ENCODE measurements at regions not wholly inside any gene's neighbourhood (a gene's known extent, or its start where the extent isn't known, plus 50 kb on each side); places are given as distances from the start of the nearest gene placed in this dataset.

DNA sequence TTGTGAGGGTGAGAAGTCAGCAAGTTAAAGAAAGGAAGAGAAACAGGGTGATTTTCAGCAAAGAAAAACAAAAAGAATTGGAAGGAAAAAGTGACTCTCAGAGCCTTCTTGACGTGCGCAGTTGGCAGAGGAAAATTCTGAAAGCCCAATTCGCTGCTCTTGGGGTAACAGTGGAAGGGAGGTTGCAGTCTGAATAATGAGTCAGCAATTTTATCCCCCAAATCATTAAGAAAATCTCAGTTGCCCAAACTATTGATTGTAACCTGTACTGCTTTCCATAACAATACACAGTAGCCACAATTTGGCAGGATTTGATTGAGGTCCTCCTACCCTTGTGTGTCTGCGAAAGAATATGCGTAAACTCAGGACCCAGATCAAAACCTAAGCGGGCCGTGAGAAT lies 309.1 kb downstream of the EMP1 start:
- no peak for FAIRE-seq
- DNase-seq (ENCODE audit: low spot score), result no peak

DNA sequence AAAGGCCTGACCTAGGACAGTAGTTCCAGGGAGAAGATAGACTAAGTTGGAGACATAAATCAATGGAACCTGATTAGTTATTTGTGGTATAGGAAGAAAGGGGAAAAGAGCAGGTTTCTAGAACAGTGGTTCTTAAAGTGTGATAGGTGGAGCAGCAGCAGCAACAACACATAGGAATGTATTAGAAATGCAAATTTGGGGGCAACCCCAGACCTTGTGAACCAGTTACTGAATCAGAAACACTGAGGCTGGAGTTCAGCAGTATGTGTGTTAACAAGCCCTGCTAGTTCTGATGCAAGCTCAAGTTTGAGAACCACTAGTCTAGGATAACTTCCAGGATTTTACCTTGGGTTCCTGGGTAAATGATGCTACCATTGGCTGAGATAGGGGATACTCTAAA lies 308.7 kb downstream of the EMP1 start:
- DNase-seq (ENCODE audit: low spot score) (no peak), FAIRE-seq (no peak)

DNA sequence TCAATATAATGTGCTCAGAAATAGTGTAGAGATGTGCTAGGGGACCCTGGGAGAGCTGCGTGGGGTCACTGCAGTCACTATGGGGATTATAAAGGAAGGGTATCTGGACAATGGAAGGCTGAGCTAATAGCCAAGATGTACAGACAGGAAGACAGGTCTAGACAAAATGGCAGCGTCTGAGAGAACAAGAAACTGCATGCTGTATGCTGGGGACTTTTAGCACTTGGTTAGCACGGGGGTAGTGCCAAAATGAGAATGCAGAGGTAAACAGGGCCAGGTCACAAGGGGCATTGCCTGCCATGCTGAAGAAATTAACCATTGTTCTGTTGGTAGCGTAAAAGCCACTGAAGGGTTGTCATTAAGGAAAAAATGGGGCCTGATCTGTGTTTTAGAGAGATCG lies 308.2 kb downstream of the EMP1 start:
- FAIRE-seq, result no peak

DNA sequence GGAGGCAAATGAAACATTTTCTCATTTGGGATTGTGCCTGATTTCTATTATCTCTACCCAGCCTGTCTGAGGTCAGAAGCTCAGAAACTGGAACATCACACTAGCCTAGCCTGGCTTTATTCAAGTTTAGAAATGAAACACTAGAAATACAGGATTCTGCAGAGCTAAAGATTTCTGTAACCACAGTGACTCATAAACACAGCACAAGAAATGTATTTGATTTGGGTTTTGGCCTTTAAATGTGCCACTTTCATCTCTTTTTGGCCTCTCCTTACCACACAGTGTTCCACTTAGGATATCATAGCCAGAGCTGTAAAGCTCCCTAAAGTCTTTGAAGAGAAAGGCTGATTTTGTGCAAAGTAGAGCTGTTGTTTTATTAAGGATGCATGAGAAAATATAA lies 307.5 kb downstream of the EMP1 start:
- DNase-seq (ENCODE audit: low spot score) (peak; percentile 35), FAIRE-seq (no peak)

More for the DNA sequence above, 308.2 kb downstream of the EMP1 start:
- DNase-seq (ENCODE audit: low spot score), result no peak

DNA sequence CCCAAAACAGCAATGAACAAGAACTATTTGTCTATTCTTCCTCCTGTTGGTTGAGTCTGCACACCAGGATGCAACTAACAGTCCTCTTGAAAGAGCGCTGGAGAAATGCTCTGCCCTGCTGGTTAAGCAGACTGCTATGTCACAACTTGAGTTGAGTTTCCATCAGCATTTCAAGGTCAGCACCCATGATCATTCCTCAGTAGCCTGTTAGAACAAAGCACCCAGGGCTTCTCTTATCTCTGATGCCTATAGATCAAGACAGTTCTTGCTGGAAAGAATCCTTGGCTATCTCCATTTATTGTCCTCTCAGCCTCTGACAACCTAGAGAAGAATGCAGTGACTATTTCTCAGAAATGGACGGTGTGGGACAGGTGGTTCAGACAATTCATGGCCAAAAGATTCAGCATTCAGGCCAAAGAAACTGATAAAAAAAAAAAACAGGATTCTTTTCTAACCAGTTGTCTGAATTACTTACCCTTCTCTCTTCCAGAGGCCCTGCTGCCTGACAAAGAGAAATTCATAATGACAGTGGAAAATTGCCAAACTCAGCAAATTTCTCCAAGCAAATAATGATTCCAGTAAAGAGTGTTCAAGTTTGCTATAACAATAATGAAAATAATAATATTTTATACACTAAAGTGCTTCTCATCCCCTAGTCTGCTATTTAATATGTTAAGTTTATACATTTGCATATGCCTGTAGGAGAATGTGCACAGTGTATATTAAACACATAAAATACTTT lies 306.7 kb downstream of the EMP1 start:
- peak; percentile 58 for FAIRE-seq

DNA sequence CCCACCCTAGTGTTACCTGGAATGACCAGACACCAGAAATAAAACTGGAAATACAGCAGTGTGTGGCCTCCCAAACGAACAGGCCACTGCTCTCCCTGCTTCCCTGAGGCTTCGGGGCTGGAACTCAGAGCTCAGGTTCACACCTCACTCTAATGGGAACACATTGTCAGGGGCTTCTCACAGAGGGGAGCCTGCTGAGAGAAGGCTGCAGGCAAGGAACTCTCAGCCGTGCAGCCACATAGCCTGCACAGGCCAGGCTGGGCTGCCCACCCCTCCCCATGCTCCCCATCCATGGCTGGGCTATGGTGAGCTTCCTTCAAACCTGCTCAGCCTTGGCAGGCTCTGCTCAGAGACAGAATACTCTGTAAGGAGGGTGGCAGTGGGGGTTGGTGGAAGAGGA lies 302.5 kb downstream of the EMP1 start:
- no peak for FAIRE-seq
- DNase-seq (ENCODE audit: low spot score), result no peak

More for the DNA sequence above, 306.7 kb downstream of the EMP1 start:
- no peak for DNase-seq (ENCODE audit: low spot score)

DNA sequence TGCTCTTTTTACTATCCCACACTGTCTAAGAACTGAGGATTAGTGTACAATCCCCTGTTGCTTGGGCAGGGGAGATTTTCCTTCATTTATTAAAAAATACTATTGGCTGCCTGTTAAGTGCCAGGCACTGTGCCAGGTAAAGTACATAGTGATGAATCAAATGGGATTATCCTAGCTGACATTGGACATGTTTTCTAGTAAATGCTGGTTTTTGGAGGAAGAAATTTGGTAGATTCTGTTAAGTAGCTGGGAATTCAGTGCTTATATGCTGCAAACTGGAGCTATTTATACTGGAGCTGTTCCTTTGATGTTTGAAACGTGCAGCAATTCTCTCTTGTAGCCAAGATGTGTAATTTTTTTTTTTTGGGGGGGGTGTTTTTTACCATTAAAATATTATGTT lies 299.6 kb downstream of the EMP1 start:
- DNase-seq (ENCODE audit: low spot score) (no peak), FAIRE-seq (peak; percentile 27)

DNA sequence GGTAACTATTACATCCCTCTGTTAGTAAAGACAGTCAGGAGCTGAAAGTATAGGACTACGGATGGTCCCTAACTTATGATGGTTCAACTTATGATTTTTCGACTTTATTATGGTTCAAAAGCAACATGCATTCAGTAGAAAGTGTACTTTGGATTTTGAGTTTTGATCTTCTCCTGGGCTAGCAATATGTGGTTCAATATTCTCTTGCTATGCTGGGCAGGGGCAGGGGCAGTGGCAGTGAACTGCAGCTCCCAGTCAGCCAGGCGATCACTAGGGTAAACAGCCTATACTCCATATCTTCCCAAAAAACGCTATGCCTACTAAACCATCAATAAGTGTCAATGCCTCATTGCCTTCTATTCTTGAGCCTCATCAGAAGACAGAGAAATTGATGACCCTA lies 292.7 kb downstream of the EMP1 start:
- FAIRE-seq (peak; percentile 35), DNase-seq (ENCODE audit: low spot score) (no peak)

DNA sequence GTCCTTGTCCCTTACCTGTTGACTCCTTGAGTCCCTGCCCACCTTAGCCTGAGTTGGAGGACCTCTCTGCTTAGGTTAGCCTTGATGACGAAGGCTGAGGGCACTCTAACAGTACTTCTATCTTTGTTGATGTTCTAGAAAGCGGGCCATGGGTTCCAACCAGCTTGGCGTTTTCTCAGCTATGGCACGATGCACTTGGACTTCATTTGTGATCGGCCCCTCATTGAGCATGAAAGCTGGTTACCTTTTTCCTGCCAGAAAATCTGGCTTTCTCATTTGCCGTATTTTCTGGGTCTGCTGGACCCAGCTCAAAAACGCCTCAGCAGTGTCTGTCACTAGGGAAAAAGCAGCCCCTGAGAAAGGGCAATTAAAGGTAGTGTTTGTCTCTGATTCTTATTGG lies 290.8 kb downstream of the EMP1 start:
- FAIRE-seq (peak; percentile 35), DNase-seq (ENCODE audit: low spot score) (no peak)

DNA sequence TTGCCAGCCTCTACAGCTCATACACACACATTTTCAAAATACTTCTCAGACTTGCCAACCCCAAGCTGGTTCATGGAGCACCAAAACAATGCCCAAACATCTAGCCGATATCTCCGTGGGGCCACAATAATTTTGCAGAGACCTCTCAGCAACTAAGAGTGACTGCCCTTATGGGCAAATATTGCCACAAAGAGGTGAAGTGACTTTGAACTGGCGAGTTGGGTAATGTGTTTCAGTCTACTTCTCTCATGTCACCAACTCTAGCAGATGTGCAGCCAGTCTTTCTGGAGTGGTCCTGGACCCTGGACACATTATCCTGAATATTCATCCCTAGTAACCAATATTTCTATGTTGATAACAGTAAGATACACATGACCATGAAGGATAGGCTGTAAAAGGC lies 290.3 kb downstream of the EMP1 start:
- no peak for DNase-seq (ENCODE audit: low spot score)
- FAIRE-seq, result peak; percentile 63

DNA sequence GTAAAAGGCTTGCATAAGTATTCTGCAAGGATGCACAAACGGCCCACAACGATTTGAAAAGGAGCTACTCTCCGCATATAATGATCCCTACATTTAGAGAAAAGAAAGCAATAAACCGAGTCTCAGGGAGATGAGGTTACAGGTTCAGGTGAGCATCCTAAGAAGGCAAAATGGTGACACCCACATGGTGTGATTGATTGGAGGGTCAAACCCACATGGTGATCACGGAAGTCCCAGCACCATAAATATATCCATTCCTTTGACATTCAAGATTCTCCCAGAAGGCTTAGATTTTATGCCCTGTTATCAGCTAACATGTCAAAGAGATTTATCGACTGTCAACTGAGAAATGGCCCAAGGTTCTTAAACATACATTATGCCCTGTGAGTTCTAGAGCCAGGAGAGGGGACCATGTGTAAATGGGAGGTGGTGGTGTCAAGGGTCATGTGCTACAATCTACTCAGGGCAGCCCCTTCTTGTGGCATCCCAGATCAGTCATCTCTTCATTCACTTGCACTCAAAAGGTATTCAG lies 282.2 kb downstream of the EMP1 start:
- FAIRE-seq (peak; percentile 5), DNase-seq (ENCODE audit: low spot score) (no peak)

DNA sequence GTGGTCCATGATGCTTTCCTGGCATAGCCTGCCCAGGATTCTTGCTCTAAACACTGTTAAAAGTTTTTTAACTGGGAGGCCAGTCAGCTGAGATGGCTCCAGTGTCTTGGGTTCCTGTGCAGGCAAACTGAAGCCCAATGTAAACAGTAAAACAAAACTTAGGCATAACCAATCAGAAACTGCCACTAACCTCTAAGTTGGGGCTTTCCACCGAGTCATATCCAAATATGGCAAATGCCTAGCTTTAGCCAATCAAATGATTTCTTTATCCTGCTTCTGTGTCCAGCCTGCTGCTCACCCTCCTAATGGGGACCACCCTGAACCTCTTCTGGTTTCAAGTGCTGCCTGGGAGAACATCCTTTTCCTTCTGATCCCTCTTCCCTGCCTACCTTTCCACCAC lies 277.9 kb downstream of the EMP1 start:
- FAIRE-seq, result no peak
- DNase-seq (ENCODE audit: low spot score), result no peak

DNA sequence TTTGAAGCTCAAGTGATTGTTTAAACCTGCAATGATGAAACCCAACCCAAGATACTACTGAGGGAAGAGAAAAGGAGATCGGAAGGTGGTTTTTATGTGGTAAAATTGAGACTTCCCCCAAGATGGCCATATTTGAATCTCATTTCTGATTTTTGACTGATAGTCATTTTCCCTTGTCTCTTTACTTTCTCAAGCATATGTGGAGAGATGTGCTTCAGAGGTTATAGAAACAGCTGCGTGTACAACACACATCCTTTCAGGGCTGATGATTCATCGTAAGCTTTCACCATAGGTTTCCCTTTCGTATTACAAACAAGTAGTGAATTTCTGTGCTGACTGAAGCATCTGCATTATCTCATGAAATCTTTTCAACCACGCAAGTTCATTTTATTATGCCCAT lies 276.2 kb downstream of the EMP1 start:
- FAIRE-seq (no peak), DNase-seq (ENCODE audit: low spot score) (no peak)

DNA sequence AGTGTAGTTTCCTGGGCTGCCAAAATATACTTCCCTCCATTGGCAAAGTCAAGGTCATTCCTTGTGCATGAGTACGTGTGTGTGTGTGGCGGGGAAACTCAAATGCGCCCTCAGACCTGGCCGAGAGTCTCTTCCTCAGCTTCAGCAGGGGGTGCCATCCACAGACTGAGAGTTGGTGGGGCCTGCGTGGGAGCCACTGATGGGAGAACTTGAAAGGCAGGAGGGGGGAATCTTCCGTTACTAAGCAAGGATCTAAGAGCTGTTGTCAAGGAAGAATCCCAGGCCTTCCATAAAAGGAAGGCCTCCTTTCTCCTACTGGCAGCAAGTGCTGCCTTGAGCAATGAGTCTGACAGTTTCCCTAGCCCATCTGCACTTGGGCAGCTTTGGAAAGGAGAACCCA lies 274.9 kb downstream of the EMP1 start:
- FAIRE-seq, result no peak
- DNase-seq (ENCODE audit: low spot score), result no peak

DNA sequence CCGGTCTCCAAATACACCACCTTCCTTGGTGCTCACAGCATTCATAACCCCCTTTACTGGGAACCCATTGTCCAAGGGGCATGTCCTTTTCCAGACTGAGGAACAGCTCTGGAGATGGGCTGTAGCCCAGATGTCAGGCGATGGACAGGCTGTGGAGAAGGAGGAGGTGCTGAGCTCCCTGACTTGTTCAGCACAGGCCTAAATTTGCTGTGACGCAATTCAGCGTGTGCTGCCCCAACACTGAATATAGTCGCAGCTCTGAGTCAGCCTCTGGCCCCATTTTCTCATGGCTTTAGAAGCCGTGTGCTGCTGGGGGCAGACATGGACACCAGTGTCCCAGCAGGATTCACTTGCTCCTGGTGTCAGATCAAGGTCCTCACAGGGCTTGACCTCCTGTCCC lies 269.1 kb downstream of the EMP1 start:
- no peak for FAIRE-seq
- DNase-seq (ENCODE audit: low spot score), result no peak

DNA sequence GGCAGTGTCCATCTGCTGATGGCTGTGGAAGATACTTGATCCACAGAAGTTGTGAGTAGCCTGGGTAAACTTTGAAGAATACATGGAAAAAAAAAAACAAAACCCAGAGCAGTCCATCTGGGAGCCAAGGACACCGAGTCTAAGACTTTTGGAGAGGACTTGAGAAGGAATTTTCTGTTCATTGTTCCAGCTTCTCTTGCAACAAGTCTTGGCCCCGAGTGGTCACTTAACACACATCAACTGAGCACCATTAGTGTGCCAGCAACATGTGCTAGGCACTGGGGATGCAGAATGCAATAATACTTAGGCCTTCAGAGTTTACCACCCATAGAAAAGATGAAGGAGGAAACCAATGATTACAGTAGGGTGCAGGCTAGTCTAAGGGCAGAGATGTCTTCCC lies 266.7 kb downstream of the EMP1 start:
- DNase-seq (ENCODE audit: low spot score), result no peak

DNA sequence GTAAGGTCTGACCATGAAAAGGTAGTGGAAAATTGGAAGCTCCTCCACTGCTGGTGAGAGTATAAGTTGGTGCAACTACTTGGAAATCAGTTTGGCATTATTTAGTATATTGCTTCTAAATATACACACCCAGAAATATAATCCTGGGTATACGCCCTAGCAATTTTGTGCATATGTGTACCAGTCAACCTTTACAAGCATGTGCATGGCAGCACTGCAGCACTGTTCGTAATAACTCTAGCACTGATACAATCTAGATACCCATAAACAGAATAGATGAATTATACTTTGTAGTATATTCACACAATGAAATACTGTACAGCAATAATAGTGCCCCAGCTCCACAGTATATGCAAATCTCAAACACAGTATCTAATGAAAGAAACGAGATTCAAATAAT lies 265.9 kb downstream of the EMP1 start:
- DNase-seq (ENCODE audit: low spot score), result no peak
- no peak for FAIRE-seq

More for the DNA sequence above, 266.7 kb downstream of the EMP1 start:
- FAIRE-seq, result no peak

DNA sequence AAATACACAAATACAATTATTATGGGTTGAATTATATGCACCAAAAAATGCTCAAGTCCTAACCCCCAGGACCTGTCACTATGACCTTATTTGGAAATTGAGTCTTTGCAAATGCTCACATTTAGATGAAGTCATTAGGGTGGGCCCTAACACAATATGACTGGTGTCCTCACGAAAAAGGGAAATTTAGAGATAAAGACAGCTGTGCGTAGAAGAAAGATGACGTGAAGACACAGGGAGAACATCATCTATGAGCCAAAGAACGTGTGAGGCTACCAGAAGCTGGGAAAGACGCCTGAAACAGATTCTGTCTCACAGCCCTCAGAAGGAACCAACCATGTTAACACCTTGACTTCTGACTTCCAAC lies 259.2 kb downstream of the EMP1 start:
- no peak for DNase-seq (ENCODE audit: low spot score)
- FAIRE-seq, result no peak

DNA sequence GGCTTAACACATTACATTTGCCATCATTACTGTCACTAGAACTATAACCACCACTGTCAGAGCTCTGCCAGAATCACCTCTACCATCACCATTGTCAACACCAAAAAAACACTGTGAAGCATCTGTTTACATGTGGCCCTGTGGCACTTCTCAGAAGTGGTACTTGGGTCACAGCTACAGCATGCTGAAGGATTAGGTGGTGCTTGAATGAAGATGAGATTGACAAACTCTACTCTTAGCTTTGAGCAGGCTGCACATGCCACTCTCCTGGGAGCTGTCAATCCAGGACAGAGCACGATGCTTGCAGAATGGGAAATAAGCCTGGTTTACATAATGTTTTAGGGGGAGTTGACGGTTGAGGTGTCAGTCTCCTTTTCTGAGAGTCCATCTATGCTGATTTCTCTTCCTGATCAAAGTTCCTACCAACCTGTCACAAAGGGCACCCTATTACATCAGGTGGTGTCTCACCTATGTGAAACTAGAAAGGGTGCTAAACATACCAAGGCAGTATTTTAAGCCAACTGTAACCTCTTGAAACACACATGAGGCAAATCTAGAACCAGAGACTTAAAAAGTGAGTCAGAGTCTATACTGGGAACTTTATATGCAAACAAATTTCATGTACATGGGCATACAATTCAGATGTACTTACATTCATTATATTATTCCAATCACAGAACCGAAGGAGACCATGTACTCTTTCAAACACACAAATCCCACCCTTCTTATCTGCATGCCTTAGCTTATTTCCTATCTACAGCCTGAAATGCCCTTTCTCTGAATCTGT lies 258.7 kb downstream of the EMP1 start:
- no peak for DNase-seq (ENCODE audit: low spot score)
- FAIRE-seq, result peak; percentile 42

DNA sequence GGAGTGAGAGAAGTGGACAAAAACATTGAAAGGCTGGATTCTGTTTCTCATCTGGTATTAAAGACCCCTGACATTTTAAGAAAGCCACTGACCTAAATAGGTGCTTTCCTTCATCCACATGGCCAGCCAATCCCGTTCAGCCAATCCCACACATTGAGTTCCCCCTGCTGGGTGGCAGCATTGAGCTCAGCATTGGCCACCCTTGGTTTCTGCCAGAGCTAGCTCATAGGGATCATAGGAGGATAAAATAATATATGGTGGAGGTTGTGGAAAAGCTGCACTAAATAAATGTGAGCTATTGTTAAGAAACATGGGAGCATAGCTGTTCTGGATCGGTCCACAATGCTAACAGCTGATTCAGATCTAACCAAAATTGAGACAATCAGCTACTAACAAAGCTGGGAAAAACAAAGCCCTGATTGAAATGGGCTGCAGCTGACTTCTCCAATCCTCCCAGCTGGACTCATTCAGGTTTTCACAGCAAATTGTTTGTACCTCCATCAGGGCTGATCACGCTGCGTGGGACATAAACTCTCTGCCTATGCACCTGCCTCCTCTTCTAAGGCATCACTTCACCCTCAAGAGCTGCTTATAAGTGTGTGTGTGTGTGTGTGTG lies 256.5 kb downstream of the EMP1 start:
- FAIRE-seq (no peak), DNase-seq (ENCODE audit: low spot score) (no peak)

DNA sequence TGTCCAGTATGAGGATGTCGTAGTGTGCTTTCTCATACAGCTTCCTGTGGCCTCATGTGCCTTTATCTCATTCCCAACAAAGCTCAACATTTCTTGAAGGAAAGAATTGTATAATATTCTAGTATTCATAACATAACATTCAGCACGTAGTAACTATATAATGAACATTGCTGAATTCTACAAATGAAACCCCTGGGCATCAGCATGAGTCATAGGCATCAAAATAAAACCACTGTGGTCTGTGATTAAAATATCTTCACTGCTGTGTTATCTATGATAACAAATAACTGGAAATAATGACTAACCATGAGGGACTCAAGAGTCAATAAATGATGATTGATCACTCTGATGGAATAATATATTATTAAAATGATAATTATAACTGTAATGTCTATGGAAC lies 255.2 kb downstream of the EMP1 start:
- no peak for DNase-seq (ENCODE audit: low spot score)
- no peak for FAIRE-seq
